HG03460 (cell line): ENCODE measurements at regions not wholly inside any gene's neighbourhood (a gene's known extent, or its start where the extent isn't known, plus 50 kb on each side); places are given as distances from the start of the nearest gene placed in this dataset.
"Not testable (repeated sequence)": the region's sequence is repeated elsewhere in the genome, so short reads cannot be mapped to it uniquely, and the experiment has no call there.

Source experiments
- ATAC-seq: cut with Tn5 transposase; IDR thresholded peaks from one replicate; pipeline ENCODE4 v1.9.1; 2021; ENCODE audit not compliant: unreplicated experiment

DNA sequence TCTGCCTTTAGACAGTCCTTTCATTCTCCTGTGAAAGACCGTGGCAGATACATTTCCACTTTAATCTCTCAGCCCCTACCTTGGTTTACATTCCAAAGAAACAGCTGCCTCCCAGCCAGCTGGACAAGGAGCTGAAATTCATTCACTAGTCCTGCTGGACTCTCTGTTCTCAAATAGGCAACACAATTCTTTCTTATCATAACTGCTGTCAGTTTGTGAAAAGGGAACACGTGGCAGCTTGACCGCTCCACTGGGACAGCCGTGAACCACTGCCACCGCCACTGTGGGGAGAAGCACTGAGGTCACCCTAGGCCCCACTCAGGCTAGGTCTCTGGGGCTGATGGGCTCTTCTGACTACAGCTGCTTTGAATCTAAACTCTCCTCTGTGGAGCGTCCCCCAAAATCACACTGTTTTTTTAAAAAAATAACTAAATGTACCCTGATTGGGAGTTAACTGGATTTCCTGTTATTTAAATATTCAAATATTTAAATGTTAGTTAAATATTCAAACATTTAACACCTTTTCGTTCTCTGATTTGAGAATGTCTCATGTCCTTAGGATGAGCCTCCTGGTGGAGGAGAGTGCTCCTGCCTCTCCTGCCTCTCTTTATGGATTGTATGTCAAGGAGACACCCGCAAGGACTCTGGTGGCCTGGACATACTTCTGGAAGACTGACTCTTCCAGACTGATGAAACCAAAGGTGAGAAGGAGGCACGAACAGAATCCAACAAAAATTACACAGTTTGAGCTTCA is 120.1 kb downstream of the BOD1 start:
- no peak for ATAC-seq

GRCh38 chr5:173495225-173495904 is 121.1 kb downstream of the BOD1 start:
- no peak for ATAC-seq

DNA sequence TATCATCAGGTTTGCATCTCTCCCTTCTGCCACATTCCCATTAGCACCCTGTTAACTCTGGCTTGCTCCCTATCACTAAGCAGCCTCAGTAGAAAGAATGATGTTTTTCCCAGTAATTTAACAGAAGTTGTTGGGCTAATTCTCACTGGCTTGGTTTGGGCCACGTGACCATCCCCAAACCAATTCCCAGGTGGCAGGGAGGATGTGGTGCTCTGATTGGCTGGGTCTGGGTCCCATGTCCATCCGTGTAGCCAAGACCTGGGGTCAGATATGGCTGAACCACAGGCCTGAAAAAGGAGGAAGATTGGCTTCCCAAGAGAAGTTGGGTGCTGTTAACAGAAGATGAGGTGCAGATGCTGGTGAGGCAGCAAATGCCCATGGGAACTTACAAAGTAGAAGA is 122.0 kb downstream of the BOD1 start:
- ATAC-seq, result no peak

DNA sequence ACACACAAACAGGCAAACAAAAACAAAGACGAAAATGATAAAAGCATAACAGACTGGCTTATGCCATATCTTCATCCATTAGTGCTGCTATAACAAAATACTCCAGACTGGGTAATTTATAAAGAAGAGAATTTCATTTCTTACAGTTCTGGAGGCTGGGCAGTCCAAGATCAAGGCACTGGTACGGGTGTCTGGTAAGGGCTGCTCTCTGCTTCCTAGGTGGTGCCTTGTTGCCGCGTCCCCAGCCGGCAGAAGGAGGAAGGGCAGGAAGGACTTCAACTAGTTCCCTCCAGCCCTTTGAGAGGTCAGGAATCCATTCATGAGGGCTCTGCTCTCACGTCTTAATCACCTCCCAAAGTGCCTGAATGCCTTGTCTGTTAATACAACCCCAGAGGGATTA is 122.6 kb downstream of the BOD1 start:
- no peak for ATAC-seq

GRCh38 chr5:173493040-173493439 is 123.4 kb downstream of the BOD1 start:
- no peak for ATAC-seq

DNA sequence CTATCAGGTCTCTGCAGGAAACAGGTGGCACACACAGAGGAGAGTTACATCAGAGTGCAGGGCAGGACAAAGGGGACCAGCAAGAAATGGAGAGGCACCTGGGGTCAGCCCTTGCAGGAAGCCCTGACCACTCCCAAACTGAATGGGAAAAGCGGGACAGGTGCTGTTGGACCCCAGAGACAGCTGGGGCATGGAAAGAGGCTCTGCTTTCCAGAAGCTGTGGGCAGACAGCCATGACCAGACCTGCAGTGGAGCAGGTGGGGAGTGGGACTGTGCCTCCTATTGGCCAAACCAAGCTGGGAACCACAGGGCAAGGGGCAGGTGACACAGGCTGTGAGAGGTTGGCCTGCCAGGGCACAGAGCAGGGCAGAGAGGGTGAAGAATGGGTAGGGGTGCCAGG is 125.8 kb downstream of the BOD1 start:
- no peak for ATAC-seq

- ATAC-seq, result no peak
These were observed 128.3 kb downstream of the BOD1 start for GRCh38 chr5:173488144-173488543.

- ATAC-seq, result no peak
These were observed 129.2 kb downstream of the BOD1 start for GRCh38 chr5:173487300-173487699.

DNA sequence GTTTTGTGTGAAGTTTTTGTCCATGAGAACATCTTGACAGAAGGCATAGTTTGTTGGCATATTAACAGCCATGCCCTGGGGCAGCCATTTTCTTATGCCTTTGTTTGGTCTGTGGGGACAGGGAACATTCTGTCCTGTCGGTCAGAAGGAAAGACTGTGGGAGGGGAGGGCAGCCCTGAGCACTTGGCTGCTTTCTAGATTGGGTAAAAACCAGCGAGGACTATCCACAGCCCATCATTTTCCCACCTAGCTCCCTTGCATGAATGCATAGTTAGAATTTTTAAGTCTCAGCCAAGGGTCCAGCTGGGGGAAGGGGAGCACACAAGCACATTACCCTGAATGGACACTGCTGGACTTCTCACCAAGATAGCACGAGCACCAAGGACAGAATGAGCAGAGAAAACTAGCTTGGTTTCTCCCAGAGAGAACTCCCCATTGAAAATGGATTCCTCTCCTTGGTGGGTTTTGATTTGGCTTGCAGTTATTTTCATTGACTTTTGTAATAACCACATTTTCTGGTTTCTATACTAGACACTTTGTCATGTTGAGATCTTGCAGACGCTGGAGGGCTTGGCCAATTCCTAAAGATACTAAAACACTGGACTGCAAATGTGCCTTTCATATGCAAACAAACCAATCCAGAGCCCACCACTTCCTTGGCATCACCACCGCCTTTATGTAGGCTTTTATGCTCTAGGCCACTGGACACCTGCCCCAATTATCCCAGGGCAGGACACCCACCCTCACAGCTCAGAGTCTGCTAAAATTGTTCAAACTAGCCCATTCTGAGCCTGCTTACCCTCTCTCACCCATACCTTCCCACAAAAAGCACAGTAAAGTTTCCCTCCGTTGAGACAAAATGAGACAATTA is 129.9 kb downstream of the BOD1 start:
- ATAC-seq, result no peak

- no peak for ATAC-seq
These were observed 131.9 kb downstream of the BOD1 start for GRCh38 chr5:173484569-173484968.

GRCh38 chr5:173483599-173483998 is 132.9 kb downstream of the BOD1 start:
- ATAC-seq, result not testable (repeated sequence)

DNA sequence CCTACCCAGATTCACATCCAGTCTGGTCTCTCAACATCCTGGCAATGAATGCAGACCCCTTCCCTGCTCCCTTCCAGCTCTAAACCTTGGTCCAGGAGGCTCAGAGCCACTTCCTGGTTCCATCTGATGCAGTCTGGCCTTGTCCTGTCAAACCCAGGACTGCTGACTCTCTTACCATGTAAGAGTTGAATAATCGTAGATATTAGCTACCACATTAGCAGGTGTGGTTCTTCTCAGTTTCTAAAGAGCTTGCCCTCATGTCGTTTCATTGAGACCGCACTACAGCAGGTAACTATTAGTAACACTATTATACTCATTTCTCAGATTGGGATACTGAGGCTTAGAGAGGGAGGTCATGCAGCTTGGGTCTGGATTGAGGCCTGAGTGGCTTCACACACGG is 133.3 kb downstream of the BOD1 start:
- no peak for ATAC-seq

GRCh38 chr5:173481821-173482220 is 134.6 kb downstream of the BOD1 start:
- ATAC-seq, result no peak

GRCh38 chr5:173480896-173481295 is 135.6 kb downstream of the BOD1 start:
- no peak for ATAC-seq

- no peak for ATAC-seq
These were observed 136.7 kb downstream of the BOD1 start for GRCh38 chr5:173479711-173480110.

GRCh38 chr5:173477345-173478040 is 139.0 kb downstream of the BOD1 start:
- no peak for ATAC-seq

DNA sequence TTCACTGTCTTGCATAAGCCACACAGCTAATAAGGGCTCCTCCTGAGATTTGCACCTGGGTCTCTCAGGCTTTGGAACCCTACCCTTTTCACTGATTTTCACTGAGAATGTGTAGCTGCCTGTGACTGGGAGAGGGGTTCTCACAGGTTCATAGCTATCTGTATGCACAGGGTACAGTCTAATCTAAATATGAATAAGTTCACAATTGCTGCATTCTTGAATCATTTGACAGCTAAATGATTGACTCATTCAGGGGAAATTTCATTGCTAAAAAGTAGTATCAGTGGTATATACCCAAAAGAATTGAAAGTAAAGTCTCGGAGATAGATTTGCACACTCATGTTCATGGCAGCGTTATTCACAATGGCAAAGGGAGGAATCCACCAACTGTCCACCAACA is 140.7 kb downstream of the BOD1 start:
- no peak for ATAC-seq

GRCh38 chr5:173474881-173475287 is 141.6 kb downstream of the BOD1 start:
- no peak for ATAC-seq

- no peak for ATAC-seq
These were observed 143.2 kb downstream of the BOD1 start for GRCh38 chr5:173473288-173473687.

DNA sequence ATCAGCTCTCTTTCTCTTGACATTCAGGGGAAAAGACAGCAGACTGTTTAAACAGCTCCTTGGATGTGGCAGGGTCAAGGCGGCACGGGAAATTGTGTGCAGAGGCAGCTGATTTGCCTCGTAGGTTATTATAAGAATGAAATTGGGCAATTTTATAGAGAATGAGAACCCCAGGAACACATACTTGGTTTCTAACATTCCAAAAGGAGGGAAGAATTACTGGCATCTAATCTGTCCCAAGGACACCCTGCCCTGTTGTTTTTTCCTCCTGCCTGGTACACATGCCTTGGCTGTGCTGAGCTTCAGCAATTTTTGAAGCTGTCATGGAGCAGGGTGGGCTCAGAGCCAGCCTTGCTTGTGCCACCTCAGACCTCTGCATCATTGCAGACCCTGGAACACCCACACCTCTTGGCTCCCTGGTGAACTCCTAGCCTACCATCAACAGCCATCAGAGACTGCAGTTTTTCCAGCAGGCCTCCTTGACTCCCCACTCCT is 143.6 kb downstream of the BOD1 start:
- ATAC-seq, result no peak

DNA sequence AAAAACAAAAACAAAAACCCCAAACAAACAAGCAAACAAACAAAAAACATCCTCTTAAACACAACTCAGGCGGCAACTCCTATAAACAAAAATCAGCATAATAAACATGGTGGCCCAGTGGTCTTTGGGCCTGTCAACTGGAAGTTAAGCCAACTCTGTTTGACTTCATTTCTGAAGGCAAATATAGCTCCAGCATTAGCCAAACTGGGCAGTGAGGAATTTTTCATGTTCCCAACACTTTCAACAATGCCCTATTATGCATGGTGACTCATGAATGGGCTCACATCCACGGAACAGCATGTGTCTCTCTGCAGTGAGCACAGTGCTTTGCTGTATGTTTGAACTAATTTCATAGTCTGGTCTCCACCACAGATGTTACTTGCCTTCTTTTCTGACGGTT is 143.9 kb upstream of the STC2 start:
- no peak for ATAC-seq
